Activated naive CD4-positive, alpha-beta T cell treated with Interleukin-2 at 50 U/mL for 16 hours (primary cell): ENCODE measurements at regions not wholly inside any gene's neighbourhood (a gene's known extent, or its start where the extent isn't known, plus 50 kb on each side); places are given as distances from the start of the nearest gene placed in this dataset.

ENCODE experiments used
- DNase-seq: peaks from one replicate; pipeline ENCODE4 v3.0.0-alpha.2; 2020

DNA sequence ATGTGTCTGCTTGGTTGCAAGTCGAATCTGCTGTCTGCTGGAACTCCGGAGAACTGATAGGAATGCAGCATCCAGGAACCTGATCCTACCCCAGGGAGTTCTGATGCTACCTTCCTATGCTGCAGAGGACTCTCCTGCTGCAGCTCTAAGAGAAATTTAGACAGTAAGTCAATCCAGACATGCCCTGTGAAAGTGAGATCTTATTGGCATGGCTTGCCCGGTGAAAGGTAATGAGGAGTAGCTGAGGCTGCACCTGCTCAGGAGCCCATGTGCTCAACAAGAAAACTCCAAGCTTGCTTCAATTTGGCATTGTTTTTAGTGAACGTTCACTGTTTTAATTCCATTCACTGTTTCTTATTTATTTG, 217.3 kb upstream of the SERP2 start:
- DNase-seq: no peak

DNA sequence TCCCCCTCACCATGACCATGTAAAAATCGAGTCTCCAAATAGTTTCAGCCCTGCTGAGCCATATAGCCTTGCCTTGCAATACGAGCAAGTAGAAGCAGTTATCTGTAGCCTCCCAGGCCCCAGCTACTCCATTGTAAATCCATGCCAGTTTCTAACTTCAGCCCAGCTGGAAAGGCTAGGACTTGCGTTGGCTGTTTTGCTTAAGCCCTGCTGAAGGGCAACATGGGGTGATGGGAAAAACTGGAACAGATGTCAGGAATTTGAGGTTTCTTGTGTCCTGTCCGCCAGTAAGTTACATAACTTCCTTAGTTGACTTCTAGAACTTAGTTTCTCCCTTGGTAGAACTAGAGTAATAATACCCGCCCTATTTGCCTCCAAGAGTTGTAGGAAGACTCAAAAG, 216.0 kb upstream of the SERP2 start:
- no peak for DNase-seq

DNA sequence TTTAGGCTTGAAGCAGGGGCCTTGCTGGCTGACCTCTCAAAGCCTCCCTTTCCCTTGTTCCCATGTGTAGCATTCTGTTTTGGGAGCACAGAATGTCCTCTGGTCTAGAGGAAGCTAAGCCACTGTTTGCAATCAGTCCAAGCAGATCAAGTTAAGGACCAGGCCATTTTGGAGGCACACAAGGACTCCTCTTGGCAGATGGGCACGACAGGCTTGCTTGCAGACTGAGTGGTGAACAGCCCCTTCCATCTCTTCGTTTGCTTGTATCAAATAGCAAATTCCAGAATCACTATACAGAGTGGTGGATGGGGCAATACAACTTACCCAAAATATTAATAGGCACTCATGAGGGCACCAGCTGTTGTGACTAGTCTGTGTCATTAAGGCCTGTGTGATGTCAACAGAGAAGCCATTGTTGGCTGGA, 215.5 kb upstream of the SERP2 start:
- no peak for DNase-seq

DNA sequence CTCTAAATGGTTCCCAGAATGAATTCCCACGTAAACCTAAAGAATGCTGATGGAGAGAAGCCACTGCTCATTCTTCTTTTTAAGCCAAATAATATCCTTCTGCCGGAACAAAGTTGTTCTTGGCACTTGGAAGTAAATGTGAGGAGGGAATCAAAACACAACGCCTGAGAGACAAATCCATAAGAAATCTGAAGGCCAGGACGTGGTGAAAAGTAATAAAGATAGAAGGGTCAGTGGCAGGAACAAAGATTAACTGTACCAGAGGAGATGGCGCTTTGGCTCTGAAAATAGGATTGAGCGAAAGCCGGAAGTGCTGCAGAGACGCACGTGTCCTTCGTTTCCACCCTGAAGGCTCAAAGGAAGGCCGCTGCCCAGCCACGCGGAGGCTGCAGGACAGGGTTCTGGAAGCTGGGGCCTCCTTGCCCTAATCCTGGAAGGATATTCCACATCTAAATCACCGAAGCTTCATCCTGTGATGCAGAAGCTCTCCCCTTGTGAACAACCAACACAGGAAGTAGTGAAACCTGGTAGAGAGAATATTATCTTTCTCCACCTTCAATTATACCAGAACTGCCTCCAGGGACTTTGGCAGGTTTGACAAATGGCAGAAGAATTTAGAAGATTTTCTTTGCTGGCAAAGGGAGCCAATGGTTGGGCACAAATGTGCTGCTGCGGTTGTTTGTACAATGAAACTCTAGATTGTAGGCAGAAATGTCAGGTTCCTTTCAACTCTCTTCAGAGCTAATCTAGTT, 214.6 kb upstream of the SERP2 start:
- DNase-seq: no peak

DNA sequence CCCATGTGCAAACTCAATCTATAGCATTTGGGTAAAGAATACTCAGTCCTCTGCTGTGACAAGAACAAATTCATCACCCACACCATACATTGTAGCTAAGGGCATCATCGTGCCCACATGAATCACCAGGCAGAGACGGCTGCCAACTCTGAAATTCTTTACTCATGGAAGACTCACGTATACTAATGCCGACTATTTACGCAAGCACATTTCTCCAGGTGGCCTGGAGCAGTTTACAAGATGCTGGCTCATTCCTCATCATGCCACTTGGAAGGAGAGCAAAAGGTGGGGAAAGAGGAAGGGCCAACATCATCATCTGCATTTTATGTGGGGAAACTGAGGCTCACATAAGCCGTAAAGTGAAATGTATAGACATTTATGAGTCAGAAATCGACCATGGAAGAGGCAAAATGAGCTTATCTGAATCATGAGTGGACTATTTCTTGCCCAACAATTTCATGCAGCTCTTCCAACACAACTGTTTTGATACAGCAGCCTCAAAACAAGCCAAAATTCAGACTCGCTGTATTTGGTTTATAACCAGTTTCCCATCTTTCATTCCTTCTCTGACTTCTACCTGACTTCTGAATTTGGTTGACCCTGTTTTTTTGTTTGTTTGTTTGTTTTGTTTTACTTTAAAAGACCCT, 213.9 kb upstream of the SERP2 start:
- DNase-seq: no peak

DNA sequence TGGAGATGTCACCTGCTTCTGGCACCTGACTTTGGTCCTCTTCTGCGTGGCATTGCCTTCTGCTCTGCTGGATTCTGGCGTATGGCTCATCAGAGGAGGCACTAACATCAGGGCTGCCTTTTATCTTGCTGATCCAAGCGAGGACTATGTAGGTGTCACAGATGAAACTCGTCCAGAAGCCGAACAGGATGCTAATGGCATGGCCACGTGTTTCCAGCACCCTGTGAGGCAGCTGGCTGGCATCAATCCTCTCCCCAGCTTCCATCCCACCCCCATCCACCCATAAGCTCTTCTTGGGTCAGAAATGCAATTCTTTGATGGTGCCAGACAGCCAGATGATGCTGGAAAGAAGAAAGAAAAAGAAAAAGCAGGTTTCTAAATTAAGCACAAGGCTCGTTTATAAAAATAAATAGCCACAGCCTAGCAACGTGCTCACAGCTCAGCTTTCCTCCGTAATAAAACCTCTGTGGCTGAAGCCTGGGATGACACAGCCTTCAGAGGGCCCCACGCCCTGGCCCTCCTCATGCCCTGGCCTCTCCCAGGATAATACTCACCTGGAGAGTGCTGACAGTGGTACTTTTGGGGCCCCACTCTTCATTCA, 212.9 kb upstream of the SERP2 start:
- no peak for DNase-seq

DNA sequence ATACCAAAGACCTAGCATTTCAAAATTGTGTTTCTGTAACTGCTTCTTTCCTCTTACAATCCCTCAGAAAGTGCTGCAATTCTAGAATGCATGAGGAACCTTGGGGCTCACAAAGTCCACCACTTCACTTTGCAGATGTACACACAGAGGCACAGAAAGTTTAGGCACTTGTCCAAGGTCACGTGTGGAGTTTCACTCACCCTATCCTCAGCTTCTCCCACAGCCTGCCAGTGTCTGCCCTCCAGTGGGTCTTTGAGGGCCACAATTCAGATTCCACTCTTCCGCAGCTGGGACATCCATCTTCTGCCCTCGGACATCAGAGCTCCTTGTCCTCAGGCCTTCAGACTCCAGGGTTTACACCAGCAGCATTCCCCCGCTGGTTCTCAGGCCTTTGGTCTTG, 210.5 kb upstream of the SERP2 start:
- DNase-seq: no peak

DNA sequence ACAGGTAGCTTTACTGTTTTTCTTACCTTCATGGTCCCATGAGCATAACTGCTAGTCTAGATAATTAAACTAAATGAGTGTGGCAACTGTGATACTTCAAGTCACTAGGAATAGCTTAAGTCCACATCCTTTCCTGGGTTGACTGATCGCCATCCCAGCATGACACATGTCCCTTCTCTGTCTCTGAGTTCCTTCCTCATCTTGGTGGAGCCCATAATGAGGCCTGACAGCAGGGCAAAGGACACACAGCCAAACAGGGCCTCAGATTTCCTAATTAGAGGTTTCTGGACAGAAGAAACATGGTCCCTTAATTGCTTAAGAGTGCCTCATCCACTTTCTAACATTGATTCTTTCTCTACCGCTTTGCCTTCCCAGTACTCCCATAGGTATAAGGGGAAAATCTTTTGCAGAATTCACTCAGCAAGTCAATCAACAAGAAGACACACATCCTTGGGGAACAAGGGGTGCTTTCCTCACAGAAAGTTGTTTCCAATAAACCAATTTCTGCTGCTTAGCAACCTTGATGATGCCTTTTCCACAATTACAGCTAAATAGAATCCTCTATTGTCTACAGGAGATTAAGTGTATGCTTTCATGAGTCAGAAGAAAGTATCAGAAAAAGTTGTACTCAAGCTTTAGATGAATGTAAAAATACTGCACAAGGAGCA, 208.3 kb upstream of the SERP2 start:
- no peak for DNase-seq

DNA sequence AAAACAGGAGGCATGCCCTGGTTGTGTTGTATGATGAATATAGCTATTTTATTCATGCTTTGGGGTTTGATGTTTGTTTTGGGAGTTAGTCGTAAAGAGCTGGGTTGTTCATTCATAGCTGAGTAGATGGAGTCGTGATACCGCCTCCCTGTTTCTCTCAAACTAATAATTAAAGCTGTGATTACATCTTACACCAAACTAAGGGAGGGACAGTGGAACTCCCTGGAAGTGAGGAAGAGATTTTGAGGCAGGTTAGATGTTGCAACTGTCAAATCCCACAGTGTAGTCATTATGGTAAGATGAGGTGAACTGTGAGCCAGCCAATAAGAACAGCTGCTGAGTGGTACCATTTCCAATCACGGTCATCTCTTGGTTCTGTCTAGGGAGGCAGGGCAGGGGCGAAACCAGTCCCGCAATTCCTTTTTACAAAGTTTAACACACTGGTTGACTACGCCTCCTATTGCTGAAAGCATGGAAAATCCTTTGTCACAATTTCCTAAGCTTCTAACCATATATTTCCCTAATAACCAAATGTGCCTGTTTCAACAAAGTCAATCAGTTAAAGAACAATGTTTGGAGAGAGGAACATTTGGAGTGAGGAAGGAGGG, 207.6 kb upstream of the SERP2 start:
- no peak for DNase-seq

DNA sequence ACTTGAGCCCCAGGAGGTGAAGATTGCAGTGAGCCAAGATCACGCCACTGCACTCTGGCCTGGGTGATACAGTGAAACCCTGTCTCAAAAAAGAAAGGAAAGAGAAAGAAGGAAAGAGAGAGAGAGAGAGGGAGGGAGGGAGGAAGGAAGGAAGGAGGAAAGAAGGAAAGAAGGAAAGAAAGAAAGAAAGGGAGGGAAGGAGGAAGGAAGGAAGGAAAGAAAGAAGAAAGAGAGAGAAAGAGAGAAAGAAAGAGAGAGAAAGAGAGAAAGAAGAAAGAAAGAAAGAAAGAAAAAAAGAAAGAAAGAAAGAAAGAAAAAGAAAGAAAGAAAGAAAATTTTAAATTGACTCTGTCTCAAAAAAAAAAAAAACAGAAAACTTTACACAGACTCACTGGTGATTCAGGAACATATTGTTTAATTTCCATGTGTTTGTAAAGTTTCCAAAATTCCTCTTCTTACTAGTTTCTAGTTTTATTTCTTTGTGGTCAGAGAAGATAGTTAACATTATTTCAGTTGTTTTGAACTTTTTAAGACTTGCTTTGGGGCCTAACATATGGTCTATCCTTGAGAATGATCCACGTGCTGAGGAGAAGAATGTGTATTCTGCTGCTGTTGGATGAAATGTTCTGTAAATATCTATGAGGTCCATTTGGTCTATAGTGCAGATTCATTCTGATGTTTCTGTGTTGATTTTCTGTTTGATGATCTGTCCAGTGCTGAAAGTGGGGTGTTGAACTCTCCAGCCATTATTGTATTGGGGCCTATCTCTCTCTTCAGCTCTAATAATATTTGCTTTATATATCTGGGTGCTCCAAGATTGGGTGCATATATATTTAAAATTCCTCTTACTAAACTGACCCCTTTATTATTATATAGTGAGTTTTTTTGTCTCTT, 204.4 kb upstream of the SERP2 start:
- no peak for DNase-seq

DNA sequence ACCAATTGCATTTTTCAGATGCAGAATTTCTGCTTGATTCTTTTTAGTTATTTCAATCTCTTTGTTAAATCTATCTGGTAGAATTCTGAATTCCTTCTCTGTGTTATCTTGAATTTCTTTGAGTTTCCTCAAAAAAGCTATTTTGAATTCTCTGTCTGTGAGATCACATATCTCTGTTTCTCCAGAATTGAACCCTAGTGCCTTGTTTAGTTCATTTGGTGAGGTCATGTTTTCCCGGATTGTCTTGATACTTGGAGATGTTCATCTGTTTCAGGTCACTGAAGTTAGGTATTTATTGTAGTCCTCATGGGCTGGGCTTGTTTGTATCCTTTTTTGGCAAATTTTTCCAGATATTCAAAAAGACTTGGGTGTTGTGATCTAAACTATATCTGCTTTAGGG, 202.9 kb upstream of the SERP2 start:
- DNase-seq: no peak

DNA sequence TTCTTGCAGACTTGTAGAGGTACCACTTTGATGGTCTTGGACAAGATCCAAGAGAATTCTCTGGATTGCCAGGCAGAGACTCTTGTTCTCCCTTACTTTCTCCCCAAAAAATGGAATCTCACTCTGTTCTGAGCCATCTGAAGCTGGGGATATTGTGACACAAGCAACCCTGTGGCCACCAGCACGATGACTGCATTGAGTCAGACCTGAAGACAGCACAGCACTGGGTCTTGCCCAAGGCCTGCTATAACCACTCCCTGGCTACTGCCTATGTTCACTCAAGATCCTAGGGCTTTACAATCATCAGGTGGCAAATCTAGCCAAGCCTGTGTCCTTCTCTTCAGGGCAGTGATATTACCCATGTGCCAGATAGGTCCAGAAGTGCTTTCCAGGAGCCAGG, 202.5 kb upstream of the SERP2 start:
- no peak for DNase-seq

DNA sequence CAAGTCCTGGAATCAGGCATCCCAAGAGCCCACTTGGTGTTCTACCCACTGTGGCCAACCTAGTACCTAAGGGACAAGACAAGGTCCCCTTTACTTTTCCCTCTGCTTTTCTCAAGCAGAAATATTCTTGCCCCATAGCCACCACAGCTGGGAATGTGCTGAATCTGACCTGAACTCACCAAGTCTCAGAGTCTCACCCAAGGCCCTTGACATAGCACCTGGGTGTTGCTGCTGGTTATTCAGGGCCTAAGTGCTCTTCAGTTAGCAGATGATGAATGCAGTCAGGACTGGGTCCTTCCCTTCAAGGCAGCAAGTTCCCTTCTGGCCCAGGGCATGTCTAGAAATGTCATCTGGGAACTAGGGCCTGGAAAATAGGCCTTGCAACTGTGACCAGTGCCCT, 201.8 kb upstream of the SERP2 start:
- no peak for DNase-seq

DNA sequence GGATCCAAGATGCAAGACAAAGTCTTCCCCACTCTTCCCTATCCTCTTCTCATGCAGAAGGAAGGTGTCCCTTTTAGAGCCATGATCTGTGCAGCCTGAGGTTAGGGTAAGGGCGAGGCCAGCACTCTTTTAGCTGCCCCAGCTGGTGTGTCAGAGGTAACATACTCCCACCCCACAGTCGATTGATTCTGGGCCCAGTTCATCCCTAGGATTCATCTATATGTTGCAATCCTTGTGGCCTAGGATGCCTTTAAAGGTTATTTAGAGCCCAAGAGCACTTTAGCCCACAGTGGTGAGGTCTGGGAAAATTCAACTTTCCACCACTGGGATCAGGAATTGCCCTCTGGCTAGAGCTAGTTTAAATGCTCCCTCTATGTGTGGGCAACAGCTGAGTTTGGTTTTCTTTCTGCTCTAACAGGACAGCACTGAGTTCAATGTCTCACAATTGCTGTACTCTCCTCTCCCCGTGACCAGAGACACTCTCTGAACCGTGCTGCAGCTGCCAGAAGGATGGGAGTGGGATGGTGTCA, 201.3 kb upstream of the SERP2 start:
- no peak for DNase-seq

DNA sequence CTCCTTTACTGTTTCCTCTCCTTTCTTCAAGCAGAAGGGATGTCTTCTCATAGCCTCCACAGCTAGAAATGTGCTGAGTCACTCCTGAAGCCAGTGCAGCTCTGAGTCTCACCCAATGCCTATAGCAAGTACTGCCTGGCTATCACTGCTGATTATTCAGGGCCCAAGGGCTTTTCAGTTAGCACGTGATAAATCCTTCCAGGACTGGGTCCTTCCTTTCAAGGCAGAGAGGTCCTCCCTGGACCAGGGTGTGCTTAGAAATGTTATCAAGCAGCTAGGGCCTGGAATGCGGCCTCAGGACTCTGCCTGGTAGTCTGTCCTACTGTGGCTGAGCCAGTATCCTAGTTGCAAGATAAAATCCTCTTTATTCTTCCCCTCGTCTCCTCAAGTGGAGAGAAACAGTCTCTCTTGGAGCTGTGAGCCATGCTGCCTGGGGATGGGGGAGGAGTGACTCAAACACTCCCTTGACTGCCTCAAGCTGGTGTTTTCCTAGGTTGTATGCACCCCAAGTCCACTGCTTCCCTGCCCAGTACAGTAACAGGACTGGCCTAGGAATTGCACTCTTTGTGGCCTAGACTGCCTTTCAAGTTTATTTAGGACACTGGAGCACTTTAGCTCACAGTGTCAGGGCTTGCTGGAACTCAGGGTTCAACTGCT, 198.7 kb upstream of the SERP2 start:
- no peak for DNase-seq

DNA sequence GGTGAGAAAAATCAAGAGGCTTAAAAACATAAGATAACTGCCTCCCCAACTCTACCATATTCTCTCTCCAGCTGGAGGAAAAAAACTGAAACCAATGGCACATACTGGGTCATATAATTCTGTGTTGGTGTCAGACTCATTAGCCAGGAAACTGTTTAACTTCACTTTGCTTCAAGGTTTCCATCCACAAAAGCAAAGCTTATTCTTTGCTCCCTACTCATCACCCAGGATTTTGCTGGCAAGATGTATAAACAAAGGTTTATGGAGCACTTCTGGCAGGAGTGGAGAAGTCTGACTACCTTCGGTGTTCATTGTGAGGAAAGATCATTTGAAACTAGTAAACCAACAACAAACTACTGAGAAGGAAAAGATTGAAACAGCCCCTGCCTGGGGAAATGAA, 197.5 kb upstream of the SERP2 start:
- no peak for DNase-seq

DNA sequence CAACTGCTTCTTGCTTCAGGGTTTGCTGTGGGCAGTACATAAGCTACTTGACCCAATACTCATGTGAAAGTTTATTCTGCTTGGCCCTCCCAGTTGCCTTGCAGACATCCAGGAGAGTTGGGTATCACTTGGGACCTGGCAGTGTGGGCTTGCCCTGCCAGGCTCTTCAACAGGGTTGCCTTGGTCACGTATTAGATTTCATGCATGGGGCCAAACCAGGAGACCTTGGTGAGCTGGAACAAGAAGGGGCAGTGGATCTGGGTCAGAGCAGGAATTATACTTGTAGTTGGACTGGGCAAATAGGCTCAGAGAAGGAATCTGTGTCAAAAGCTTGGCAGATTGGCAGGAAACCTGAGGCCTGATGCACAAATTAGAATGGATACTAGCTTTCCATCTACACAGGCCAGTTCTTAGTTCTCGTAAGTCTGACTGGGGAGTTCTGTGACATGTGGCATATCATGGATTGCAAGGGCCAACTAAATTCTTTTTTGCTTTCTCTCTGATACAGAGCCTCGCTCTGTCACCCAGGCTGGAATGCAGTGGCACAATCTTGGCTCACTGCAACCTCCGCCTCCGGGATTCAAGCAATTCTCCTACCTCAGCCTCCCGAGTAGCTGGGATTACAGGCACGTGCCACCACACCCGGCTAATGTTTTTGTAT, 192.6 kb upstream of the SERP2 start:
- DNase-seq: no peak

DNA sequence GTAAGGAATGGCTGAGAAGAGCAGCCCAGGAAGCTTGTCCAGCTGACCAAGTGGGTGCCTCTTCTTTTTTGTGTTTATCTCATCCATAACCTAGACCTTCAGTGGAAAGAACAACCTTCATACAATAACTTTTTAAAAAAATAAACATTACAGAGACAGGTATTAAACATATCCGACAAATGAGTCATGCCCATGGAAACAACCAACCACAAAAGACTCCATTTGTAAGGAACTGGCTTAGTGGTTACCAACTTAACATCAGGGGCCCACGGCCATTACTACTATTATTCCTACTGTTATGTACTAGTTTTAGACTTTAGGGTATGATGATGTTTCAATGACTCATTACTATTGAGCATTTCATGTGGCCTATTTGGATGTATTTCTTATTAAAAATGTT, 191.7 kb upstream of the SERP2 start:
- no peak for DNase-seq

DNA sequence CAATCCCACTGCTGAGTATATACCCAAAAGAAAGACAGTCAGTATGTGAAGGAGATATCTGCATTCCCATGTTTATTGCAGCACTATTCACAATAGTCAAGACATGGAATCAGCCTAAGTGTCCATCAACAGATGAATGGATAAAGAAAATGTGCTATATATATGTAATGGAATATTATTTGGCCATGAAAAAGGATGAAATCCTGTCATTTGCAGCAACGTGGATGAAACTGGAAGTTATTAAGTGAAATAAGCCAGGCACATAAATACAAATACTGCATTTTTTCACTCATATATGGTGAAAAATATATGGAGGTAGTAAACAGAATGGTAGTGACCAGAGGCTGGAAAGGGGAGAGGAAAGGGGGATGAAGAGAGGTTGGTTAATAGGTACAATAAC, 188.9 kb upstream of the SERP2 start:
- DNase-seq: no peak

DNA sequence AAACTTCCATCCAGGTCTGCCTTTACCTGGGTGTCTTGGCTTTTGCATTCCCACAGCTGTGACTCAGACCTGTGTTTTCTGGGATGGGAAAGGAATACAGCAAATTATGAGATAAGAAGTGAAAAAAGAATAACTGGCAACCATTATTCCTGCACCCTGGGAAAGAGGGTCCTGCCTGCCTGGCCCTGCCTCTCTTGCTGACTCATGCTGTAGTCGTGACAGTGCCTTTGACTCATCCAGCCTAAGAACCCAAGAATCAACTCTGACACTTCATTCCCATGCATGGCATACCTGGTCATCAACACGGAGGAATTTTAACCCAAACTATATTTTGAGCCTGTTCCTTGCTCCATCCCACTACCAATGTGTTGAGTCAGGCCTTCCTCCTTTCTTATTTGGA, 185.4 kb upstream of the SERP2 start:
- DNase-seq: no peak

DNA sequence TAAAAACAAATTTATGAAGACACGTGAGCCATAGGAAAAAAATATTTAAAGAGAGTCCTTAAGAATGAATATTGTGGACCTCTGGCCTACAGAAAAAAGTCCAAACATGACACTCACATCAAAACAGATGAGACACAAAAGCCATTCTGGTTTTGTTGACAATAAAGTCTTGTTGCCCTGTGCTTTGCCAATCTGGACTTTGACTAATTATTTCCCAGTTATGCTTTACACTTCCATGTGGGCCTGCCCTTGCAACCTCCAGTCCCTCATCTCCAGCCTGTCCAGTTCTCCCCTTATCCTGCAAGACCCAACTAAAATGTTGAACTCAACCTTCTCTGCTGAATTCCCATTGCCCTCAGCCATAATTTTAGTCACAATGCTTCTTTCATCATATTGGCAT, 184.5 kb upstream of the SERP2 start:
- DNase-seq: no peak
